ENCODE measurements at regions not wholly inside any gene's neighbourhood (a gene's known extent, or its start where the extent isn't known, plus 50 kb on each side); places are given as distances from the start of the nearest gene placed in this dataset.

GRCh38 chr16:6356911-6357310, 975.7 kb upstream of the RBFOX1 start:
- no peak overlapping the region for H2AFZ ChIP-seq (ENCODE audit: low read length)
- TF ChIP-seq EZH2phosphoT487 (IDR thresholded peaks at IDR 0.05; ENCODE audit: borderline replicate concordance, low read length) (no peak), EZH2 (IDR thresholded peaks at IDR 0.05; ENCODE audit: low read length, unreplicated experiment) (no peak), CTCF (conservative IDR thresholded peaks at IDR 0.05; ENCODE audit: low read depth, low read length) (no peak)
- H3K27me3 ChIP-seq (ENCODE audit: low read length): no peaks in the 10 kb centered on the region
- no peaks in the 10 kb centered on the region for H3K4me1 ChIP-seq (ENCODE audit: insufficient read depth, low read length)
- H3K9ac ChIP-seq (ENCODE audit: low read length): no peak overlapping the region
- H3F3A ChIP-seq (ENCODE audit: low read length, unreplicated experiment): no peaks in the 10 kb centered on the region
- no peaks in the 10 kb centered on the region for H3K9me3 ChIP-seq (ENCODE audit: low read length)
- ChIA-PET CTCF (no interaction called here), POLR2A (ENCODE audit: unreplicated experiment) (no interaction called here)
- no peak overlapping the region for H3K27ac ChIP-seq (ENCODE audit: low read length)
- no peaks in the 10 kb centered on the region for H4K20me1 ChIP-seq (ENCODE audit: low read length)
- BruUV-seq (replicated peaks): no TSS peak
- H3K36me3 ChIP-seq (ENCODE audit: low read depth, low read length): no peaks in the 10 kb centered on the region
- no peaks in the 10 kb centered on the region for H3K79me2 ChIP-seq (ENCODE audit: low read length)
- DNase-seq (no peak), ATAC-seq (no peak)
- intact Hi-C loops (cut with micrococcal nuclease): no loop called here
- H3K4me3 ChIP-seq (ENCODE audit: low read length): no peak overlapping the region
- H3K4me2 ChIP-seq (ENCODE audit: low read length): no peak overlapping the region
- no peaks in the 10 kb centered on the region for H3K9me2 ChIP-seq (replicated peaks; ENCODE audit: low read length)

- ATAC-seq: no peak
- Histone ChIP-seq H2AFZ (ENCODE audit: low read length) (no peak overlapping the region), H3K9me2 (replicated peaks; ENCODE audit: low read length) (no peaks in the 10 kb centered on the region), H3K4me1 (ENCODE audit: insufficient read depth, low read length) (no peaks in the 10 kb centered on the region), H3K27ac (ENCODE audit: low read length) (no peak overlapping the region), H3K79me2 (ENCODE audit: low read length) (no peaks in the 10 kb centered on the region), H3K9me3 (ENCODE audit: low read length) (no peaks in the 10 kb centered on the region), H3K9ac (ENCODE audit: low read length) (no peak overlapping the region), H4K20me1 (ENCODE audit: low read length) (no peaks in the 10 kb centered on the region), H3K4me2 (ENCODE audit: low read length) (no peak overlapping the region), H3F3A (ENCODE audit: low read length, unreplicated experiment) (no peaks in the 10 kb centered on the region), H3K27me3 (ENCODE audit: low read length) (no peaks in the 10 kb centered on the region), H3K36me3 (ENCODE audit: low read depth, low read length) (no peaks in the 10 kb centered on the region), H3K4me3 (ENCODE audit: low read length) (no peak overlapping the region)
- intact Hi-C loops (cut with micrococcal nuclease): no loop called here
- TF ChIP-seq CTCF (conservative IDR thresholded peaks at IDR 0.05; ENCODE audit: low read depth, low read length) (no peak), EZH2 (IDR thresholded peaks at IDR 0.05; ENCODE audit: low read length, unreplicated experiment) (no peak), EZH2phosphoT487 (IDR thresholded peaks at IDR 0.05; ENCODE audit: borderline replicate concordance, low read length) (no peak)
- CTCF ChIA-PET: no interaction called here
- POLR2A ChIA-PET (ENCODE audit: unreplicated experiment): no interaction called here
- DNase-seq: no peak
- BruUV-seq (replicated peaks): no TSS peak
Observed at GRCh38 chr16:6349725-6350124, 982.9 kb upstream of the RBFOX1 start.

GRCh38 chr16:6345090-6345489, 987.6 kb upstream of the RBFOX1 start:
- no peak overlapping the region for H3K9ac ChIP-seq (ENCODE audit: low read length)
- intact Hi-C loops (cut with micrococcal nuclease): no loop called here
- CTCF ChIA-PET: no interaction called here
- H3K4me1 ChIP-seq (ENCODE audit: insufficient read depth, low read length): no peaks in the 10 kb centered on the region
- POLR2A ChIA-PET (ENCODE audit: unreplicated experiment): no interaction called here
- no peaks in the 10 kb centered on the region for H3K9me2 ChIP-seq (replicated peaks; ENCODE audit: low read length)
- H3F3A ChIP-seq (ENCODE audit: low read length, unreplicated experiment): no peaks in the 10 kb centered on the region
- DNase-seq (no peak), ATAC-seq (no peak)
- no peaks in the 10 kb centered on the region for H4K20me1 ChIP-seq (ENCODE audit: low read length)
- TF ChIP-seq CTCF (conservative IDR thresholded peaks at IDR 0.05; ENCODE audit: low read depth, low read length) (no peak; the same call in 1 of the 2 replicates), EZH2phosphoT487 (IDR thresholded peaks at IDR 0.05; ENCODE audit: borderline replicate concordance, low read length) (no peak), EZH2 (IDR thresholded peaks at IDR 0.05; ENCODE audit: low read length, unreplicated experiment) (no peak)
- H3K27me3 ChIP-seq (ENCODE audit: low read length): no peaks in the 10 kb centered on the region
- no peak overlapping the region for H3K27ac ChIP-seq (ENCODE audit: low read length)
- no peaks in the 10 kb centered on the region for H3K79me2 ChIP-seq (ENCODE audit: low read length)
- H2AFZ ChIP-seq (ENCODE audit: low read length): no peak overlapping the region
- no peak overlapping the region for H3K4me3 ChIP-seq (ENCODE audit: low read length)
- H3K9me3 ChIP-seq (ENCODE audit: low read length): no peaks in the 10 kb centered on the region
- H3K4me2 ChIP-seq (ENCODE audit: low read length): no peak overlapping the region
- BruUV-seq (replicated peaks): no TSS peak
- no peaks in the 10 kb centered on the region for H3K36me3 ChIP-seq (ENCODE audit: low read depth, low read length)
